Progenitor cell of endocrine pancreas (in vitro differentiated cells): ENCODE measurements at regions not wholly inside any gene's neighbourhood (a gene's known extent, or its start where the extent isn't known, plus 50 kb on each side); places are given as distances from the start of the nearest gene placed in this dataset.

Source experiments
- DNase-seq: peaks from one replicate; pipeline ENCODE4 v3.0.0; 2021; ENCODE audit warnings: low spot score; ENCODE audit not compliant: unreplicated experiment
- H3K27ac Mint-ChIP-seq: 2 replicates; pipeline ENCODE4 v1.8.0; 2021; ENCODE audit warnings: mild to moderate bottlenecking, moderate library complexity, mixed read lengths
- H3K27me3 Mint-ChIP-seq: 2 replicates; pipeline ENCODE4 v1.8.0; 2021; ENCODE audit warnings: mixed read lengths
- H3K36me3 Mint-ChIP-seq: 2 replicates; pipeline ENCODE4 v1.8.0; 2022; ENCODE audit warnings: mixed read lengths; ENCODE audit not compliant: insufficient read depth
- H3K4me1 Mint-ChIP-seq: 2 replicates; pipeline ENCODE4 v1.8.0; 2021; ENCODE audit warnings: low read depth, mixed read lengths
- H3K4me3 Mint-ChIP-seq: 2 replicates; pipeline ENCODE4 v1.8.0; 2021; ENCODE audit warnings: low read depth, mild to moderate bottlenecking, moderate library complexity, mixed read lengths
- H3K9me3 Mint-ChIP-seq: 2 replicates; pipeline ENCODE4 v1.8.0; 2021; ENCODE audit warnings: low read depth, mixed read lengths
- TF ChIP-seq, protein P1 (sequence below): fragments of 200-600 bp; sonication (generic); IDR thresholded peaks from one replicate; pipeline ENCODE4 v1.5.0; 2021; ENCODE audit warnings: antibody characterized with exemption, mild to moderate bottlenecking; ENCODE audit not compliant: unreplicated experiment

DNA sequence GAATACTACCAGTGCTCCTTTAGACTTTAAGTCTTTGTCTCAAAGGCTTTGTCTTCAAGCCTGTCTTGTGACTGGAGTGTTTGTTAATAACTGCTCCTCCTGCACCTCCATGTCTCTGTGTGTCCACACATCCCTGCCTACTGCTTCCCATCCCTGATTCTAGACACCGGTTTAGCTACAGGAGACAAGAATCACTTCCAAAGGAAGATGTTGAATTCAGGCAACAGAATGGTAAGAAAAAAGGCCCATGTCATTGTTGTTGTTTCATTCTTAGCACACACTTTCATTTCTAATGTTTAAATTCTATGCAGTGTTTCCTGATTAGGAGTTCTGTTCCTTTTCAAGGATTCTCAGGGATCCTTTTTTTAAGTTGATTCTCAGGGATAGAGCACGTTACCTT, 293.6 kb upstream of the STXBP5 start:
- Mint-ChIP-seq H3K27me3 (no peaks in the 10 kb centered on the region), H3K36me3 (no peaks in the 10 kb centered on the region), H3K27ac (peak overlapping the region; percentile 33), H3K4me3 (no peak overlapping the region), H3K4me1 (peaks cover 29% of the 10 kb centered on the region), H3K9me3 (no peaks in the 10 kb centered on the region)
- TF ChIP-seq, protein P1, sequence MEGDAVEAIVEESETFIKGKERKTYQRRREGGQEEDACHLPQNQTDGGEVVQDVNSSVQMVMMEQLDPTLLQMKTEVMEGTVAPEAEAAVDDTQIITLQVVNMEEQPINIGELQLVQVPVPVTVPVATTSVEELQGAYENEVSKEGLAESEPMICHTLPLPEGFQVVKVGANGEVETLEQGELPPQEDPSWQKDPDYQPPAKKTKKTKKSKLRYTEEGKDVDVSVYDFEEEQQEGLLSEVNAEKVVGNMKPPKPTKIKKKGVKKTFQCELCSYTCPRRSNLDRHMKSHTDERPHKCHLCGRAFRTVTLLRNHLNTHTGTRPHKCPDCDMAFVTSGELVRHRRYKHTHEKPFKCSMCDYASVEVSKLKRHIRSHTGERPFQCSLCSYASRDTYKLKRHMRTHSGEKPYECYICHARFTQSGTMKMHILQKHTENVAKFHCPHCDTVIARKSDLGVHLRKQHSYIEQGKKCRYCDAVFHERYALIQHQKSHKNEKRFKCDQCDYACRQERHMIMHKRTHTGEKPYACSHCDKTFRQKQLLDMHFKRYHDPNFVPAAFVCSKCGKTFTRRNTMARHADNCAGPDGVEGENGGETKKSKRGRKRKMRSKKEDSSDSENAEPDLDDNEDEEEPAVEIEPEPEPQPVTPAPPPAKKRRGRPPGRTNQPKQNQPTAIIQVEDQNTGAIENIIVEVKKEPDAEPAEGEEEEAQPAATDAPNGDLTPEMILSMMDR, result no peak
- no peak for DNase-seq

GRCh38 chr6:146911635-146912215, 292.5 kb upstream of the STXBP5 start:
- Mint-ChIP-seq H3K4me1 (peaks cover 32% of the 10 kb centered on the region), H3K36me3 (peaks cover 2% of the 10 kb centered on the region), H3K27ac (no peak overlapping the region), H3K4me3 (no peak overlapping the region), H3K27me3 (no peaks in the 10 kb centered on the region), H3K9me3 (peaks cover 3% of the 10 kb centered on the region)
- TF ChIP-seq, protein P1, result no peak
- no peak for DNase-seq

GRCh38 chr6:146912730-146913685, 291.2 kb upstream of the STXBP5 start:
- no peak for DNase-seq
- H3K27ac Mint-ChIP-seq, result peak overlapping the region; percentile 90

DNA sequence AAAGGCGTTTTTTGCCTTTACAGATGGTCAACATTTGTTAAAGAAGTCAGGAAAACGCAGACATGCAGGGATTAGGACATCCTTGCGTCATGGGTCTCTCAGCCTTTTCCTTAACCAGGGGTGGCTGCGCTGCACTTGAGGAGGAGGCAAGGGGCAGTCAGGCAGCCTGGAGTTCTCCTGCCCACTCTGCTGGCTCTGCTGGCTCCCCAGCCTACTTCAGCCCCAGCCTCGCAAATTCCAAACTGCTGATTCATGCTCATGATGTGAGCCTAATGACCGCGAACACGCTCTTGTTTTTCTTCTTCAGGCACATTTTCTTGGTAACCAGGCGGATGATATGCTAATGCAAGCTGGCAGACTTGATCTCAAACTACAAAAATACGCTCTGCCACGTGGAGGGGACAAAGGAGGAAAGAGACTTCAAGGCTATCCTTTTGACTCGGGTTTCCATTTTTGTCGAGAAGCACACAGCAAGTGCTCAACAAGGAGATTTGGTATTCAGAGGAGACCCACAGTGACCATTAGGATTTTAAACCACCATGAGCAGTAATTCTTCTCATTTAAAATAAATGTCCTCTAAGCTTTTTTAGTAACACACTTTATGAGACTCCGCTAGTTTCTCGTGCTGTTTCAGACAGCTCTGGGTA, 290.3 kb upstream of the STXBP5 start:
- Mint-ChIP-seq H3K4me3 (peak overlapping the region; percentile 20), H3K27me3 (no peaks in the 10 kb centered on the region), H3K9me3 (peaks cover 8% of the 10 kb centered on the region), H3K4me1 (peaks cover 31% of the 10 kb centered on the region), H3K36me3 (peaks cover 5% of the 10 kb centered on the region), H3K27ac (peak overlapping the region; percentile 88)
- peak; percentile 37 for DNase-seq
- TF ChIP-seq, protein P1, result no peak

More at GRCh38 chr6:146912730-146913685, 291.2 kb upstream of the STXBP5 start:
- no peaks in the 10 kb centered on the region for H3K27me3 Mint-ChIP-seq
- peaks cover 32% of the 10 kb centered on the region for H3K4me1 Mint-ChIP-seq
- no peak overlapping the region for H3K4me3 Mint-ChIP-seq
- TF ChIP-seq, protein P1, result no peak
- H3K9me3 Mint-ChIP-seq, result peaks cover 8% of the 10 kb centered on the region
- peaks cover 5% of the 10 kb centered on the region for H3K36me3 Mint-ChIP-seq
